Suprapubic skin (tissue), 4 donors: ENCODE measurements at regions not wholly inside any gene's neighbourhood (a gene's known extent, or its start where the extent isn't known, plus 50 kb on each side); places are given as distances from the start of the nearest gene placed in this dataset.
"Not testable (repeated sequence)": the region's sequence is repeated elsewhere in the genome, so short reads cannot be mapped to it uniquely, and the experiment has no call there.

Experiments
- DNase-seq, 2 donors: peaks; one replicate each; pipeline ENCODE4 v3.0.0-alpha.2; 2019; ENCODE audit warnings: low spot score in 2 of 2
- H3K27ac ChIP-seq: fragments of 200-600 bp; sonication (generic); one replicate; pipeline ENCODE4 v1.5.1; 2019
- H3K27me3 ChIP-seq: fragments of 200-600 bp; sonication (generic); one replicate; pipeline ENCODE4 v1.5.1; 2019
- H3K36me3 ChIP-seq: fragments of 200-600 bp; sonication (generic); one replicate; pipeline ENCODE4 v1.5.1; 2019
- H3K4me1 ChIP-seq: fragments of 200-600 bp; sonication (generic); one replicate; pipeline ENCODE4 v1.5.1; 2019
- H3K4me3 ChIP-seq: fragments of 200-600 bp; sonication (generic); one replicate; pipeline ENCODE4 v1.5.1; 2019; ENCODE audit warnings: mild to moderate bottlenecking
- H3K9me3 ChIP-seq: fragments of 200-600 bp; sonication (generic); one replicate; pipeline ENCODE4 v1.5.1; 2019
- CTCF ChIP-seq, 2 donors: fragments of 200-600 bp in 1 of 2; fragments of 450-650 bp in 1 of 2; sonication (generic) in 1 of 2; IDR thresholded peaks; one replicate each; pipeline ENCODE4 v1.5.1; 2016 to 2019; ENCODE audit warnings: antibody characterized with exemption in 2 of 2, mild to moderate bottlenecking in 1 of 2, moderate library complexity in 1 of 2
- EP300 ChIP-seq: sonication (generic); formaldehyde crosslinking; IDR thresholded peaks from one replicate; pipeline ENCODE4 v1.6.1; 2017; ENCODE audit warnings: antibody characterized with exemption
- POLR2A ChIP-seq, 2 donors: fragments of 450-650 bp; IDR thresholded peaks; one replicate each; pipeline ENCODE4 v1.6.1; 2017; ENCODE audit warnings: antibody characterized with exemption in 2 of 2, mild to moderate bottlenecking in 2 of 2, moderate library complexity in 2 of 2
- POLR2AphosphoS5 ChIP-seq, 3 donors: sonication (generic); formaldehyde crosslinking; IDR thresholded peaks; one replicate each; pipeline ENCODE4 v1.6.1; 2017; ENCODE audit warnings: antibody characterized with exemption in 3 of 3
- WGBS: methylation state at CpG from one replicate; pipeline ENCODE4 v1.1.5; 2018; 5-methylcytosine and 5-hydroxymethylcytosine counted together

GRCh38 chr12:9340422-9341259 lies 132.4 kb upstream of the PZP start:
- H3K4me3 ChIP-seq = no peak overlapping the region
- no peaks in the 10 kb centered on the region for H3K27me3 ChIP-seq
- no peaks in the 10 kb centered on the region for H3K9me3 ChIP-seq
- H3K36me3 ChIP-seq = no peaks in the 10 kb centered on the region
- TF ChIP-seq POLR2AphosphoS5 (IDR thresholded peaks at IDR 0.05) (no peak), POLR2A (IDR thresholded peaks at IDR 0.05) (no peak), CTCF (IDR thresholded peaks at IDR 0.05) (no peak), EP300 (no peak)
- WGBS = 71% methylated on average over 8 of the region's 8 CpGs
- no peak for DNase-seq
- no peaks in the 10 kb centered on the region for H3K4me1 ChIP-seq
- no peak overlapping the region for H3K27ac ChIP-seq

- TF ChIP-seq CTCF (IDR thresholded peaks at IDR 0.05) (no peak), POLR2A (IDR thresholded peaks at IDR 0.05) (no peak), EP300 (no peak), POLR2AphosphoS5 (IDR thresholded peaks at IDR 0.05) (no peak)
- no peaks in the 10 kb centered on the region for H3K36me3 ChIP-seq
- no peak for DNase-seq
- H3K4me3 ChIP-seq = no peak overlapping the region
- no peaks in the 10 kb centered on the region for H3K27me3 ChIP-seq
- no peak overlapping the region for H3K27ac ChIP-seq
- H3K9me3 ChIP-seq = no peaks in the 10 kb centered on the region
- peaks cover 9% of the 10 kb centered on the region for H3K4me1 ChIP-seq
Measured at GRCh38 chr12:9337656-9338055, 129.5 kb upstream of the PZP start.

- H3K27ac ChIP-seq, H3K27me3 ChIP-seq, DNase-seq, H3K9me3 ChIP-seq, H3K4me3 ChIP-seq, H3K36me3 ChIP-seq: not testable (repeated sequence)
- peaks cover 10% of the 10 kb centered on the region for H3K4me1 ChIP-seq
- 88% methylated on average over 7 of the region's 7 CpGs for WGBS
Measured at GRCh38 chr12:9336375-9337011, 128.3 kb upstream of the PZP start.

- Histone ChIP-seq H3K4me1 (peaks cover 13% of the 10 kb centered on the region), H3K9me3 (no peaks in the 10 kb centered on the region), H3K4me3 (no peak overlapping the region), H3K36me3 (no peaks in the 10 kb centered on the region), H3K27me3 (no peaks in the 10 kb centered on the region), H3K27ac (no peak overlapping the region)
- TF ChIP-seq CTCF (IDR thresholded peaks at IDR 0.05) (no peak), EP300 (no peak), POLR2AphosphoS5 (IDR thresholded peaks at IDR 0.05) (no peak), POLR2A (IDR thresholded peaks at IDR 0.05) (no peak)
- 71% methylated on average over 5 of the region's 5 CpGs for WGBS
- no peak for DNase-seq
Measured at GRCh38 chr12:9335867-9336266, 127.7 kb upstream of the PZP start.

GRCh38 chr12:9334964-9335363 lies 126.8 kb upstream of the PZP start:
- no peaks in the 10 kb centered on the region for H3K36me3 ChIP-seq
- H3K9me3 ChIP-seq = no peaks in the 10 kb centered on the region
- no peaks in the 10 kb centered on the region for H3K27me3 ChIP-seq
- no peak overlapping the region for H3K27ac ChIP-seq
- WGBS = 0% methylated on average over 1 of the region's 5 CpGs
- DNase-seq = no peak
- no peak overlapping the region for H3K4me3 ChIP-seq
- TF ChIP-seq POLR2AphosphoS5 (IDR thresholded peaks at IDR 0.05) (no peak), EP300 (no peak), POLR2A (IDR thresholded peaks at IDR 0.05) (no peak), CTCF (IDR thresholded peaks at IDR 0.05) (no peak)
- peaks cover 13% of the 10 kb centered on the region for H3K4me1 ChIP-seq
